ENCODE measurements at regions not wholly inside any gene's neighbourhood (a gene's known extent, or its start where the extent isn't known, plus 50 kb on each side); places are given as distances from the start of the nearest gene placed in this dataset.

GRCh38 chr6:120302041-120302440 lies 952.5 kb upstream of the MAN1A1 start:
- no peak overlapping the region for H3K4me3 ChIP-seq (IDR thresholded peaks at IDR 0.05; ENCODE audit: insufficient read depth, low read depth, low read length)
- H3K27me3 ChIP-seq (ENCODE audit: insufficient read depth, low read depth), result no peaks in the 10 kb centered on the region
- H3K36me3 ChIP-seq (ENCODE audit: insufficient read depth), result no peaks in the 10 kb centered on the region
- no peak overlapping the region for H3K27ac ChIP-seq
- no peak overlapping the region for H2AFZ ChIP-seq (ENCODE audit: low read depth)
- no peaks in the 10 kb centered on the region for H3K4me1 ChIP-seq (ENCODE audit: low read depth, poor library complexity, severe bottlenecking)
- H3K79me2 ChIP-seq (ENCODE audit: insufficient read depth, low read depth), result no peaks in the 10 kb centered on the region
- no peaks in the 10 kb centered on the region for H4K20me1 ChIP-seq (ENCODE audit: insufficient read depth)
- no peak overlapping the region for H3K4me2 ChIP-seq
- H3K9ac ChIP-seq, result no peak overlapping the region
- no peak for TF ChIP-seq CTCF (conservative IDR thresholded peaks at IDR 0.05; ENCODE audit: low read depth, low read length)

- Histone ChIP-seq H3K9ac (no peak overlapping the region), H4K20me1 (ENCODE audit: insufficient read depth) (no peaks in the 10 kb centered on the region), H2AFZ (ENCODE audit: low read depth) (no peak overlapping the region), H3K4me1 (ENCODE audit: low read depth, poor library complexity, severe bottlenecking) (peaks cover 11% of the 10 kb centered on the region), H3K79me2 (ENCODE audit: insufficient read depth, low read depth) (no peaks in the 10 kb centered on the region), H3K4me2 (peak overlapping the region; percentile 30), H3K4me3 (IDR thresholded peaks at IDR 0.05; ENCODE audit: insufficient read depth, low read depth, low read length) (no peak overlapping the region), H3K27ac (peak overlapping the region; percentile 32; the same call in 1 of the 2 replicates), H3K27me3 (ENCODE audit: insufficient read depth, low read depth) (no peaks in the 10 kb centered on the region), H3K36me3 (ENCODE audit: insufficient read depth) (no peaks in the 10 kb centered on the region)
- TF ChIP-seq CTCF (conservative IDR thresholded peaks at IDR 0.05; ENCODE audit: low read depth, low read length), result no peak
These were observed 941.4 kb upstream of the MAN1A1 start for GRCh38 chr6:120290964-120291363.

- Histone ChIP-seq H3K4me3 (IDR thresholded peaks at IDR 0.05; ENCODE audit: insufficient read depth, low read depth, low read length) (no peak overlapping the region), H3K79me2 (ENCODE audit: insufficient read depth, low read depth) (no peaks in the 10 kb centered on the region), H3K4me2 (no peak overlapping the region), H3K4me1 (ENCODE audit: low read depth, poor library complexity, severe bottlenecking) (no peaks in the 10 kb centered on the region), H3K36me3 (ENCODE audit: insufficient read depth) (no peaks in the 10 kb centered on the region), H3K27ac (no peak overlapping the region), H3K9ac (no peak overlapping the region), H3K27me3 (ENCODE audit: insufficient read depth, low read depth) (no peaks in the 10 kb centered on the region), H4K20me1 (ENCODE audit: insufficient read depth) (no peaks in the 10 kb centered on the region), H2AFZ (ENCODE audit: low read depth) (no peak overlapping the region)
- TF ChIP-seq CTCF (conservative IDR thresholded peaks at IDR 0.05; ENCODE audit: low read depth, low read length), result no peak
These were observed 932.4 kb upstream of the MAN1A1 start for GRCh38 chr6:120282005-120282404.

GRCh38 chr6:120279466-120280167 lies 930.1 kb upstream of the MAN1A1 start:
- no peak overlapping the region for H3K4me2 ChIP-seq
- no peak overlapping the region for H2AFZ ChIP-seq (ENCODE audit: low read depth)
- H3K4me1 ChIP-seq (ENCODE audit: low read depth, poor library complexity, severe bottlenecking), result no peaks in the 10 kb centered on the region
- no peak overlapping the region for H3K4me3 ChIP-seq (IDR thresholded peaks at IDR 0.05; ENCODE audit: insufficient read depth, low read depth, low read length)
- TF ChIP-seq CTCF (conservative IDR thresholded peaks at IDR 0.05; ENCODE audit: low read depth, low read length), result no peak
- H3K79me2 ChIP-seq (ENCODE audit: insufficient read depth, low read depth), result no peaks in the 10 kb centered on the region
- no peaks in the 10 kb centered on the region for H3K36me3 ChIP-seq (ENCODE audit: insufficient read depth)
- no peak overlapping the region for H3K27ac ChIP-seq
- H3K27me3 ChIP-seq (ENCODE audit: insufficient read depth, low read depth), result no peaks in the 10 kb centered on the region
- H3K9ac ChIP-seq, result no peak overlapping the region
- no peaks in the 10 kb centered on the region for H4K20me1 ChIP-seq (ENCODE audit: insufficient read depth)

All from KMS-11 (cell line).